ENCODE measurements at regions not wholly inside any gene's neighbourhood (a gene's known extent, or its start where the extent isn't known, plus 50 kb on each side); places are given as distances from the start of the nearest gene placed in this dataset.

GRCh38 chr3:31370681-31371080 is 162.0 kb upstream of the STT3B start:
- H3K4me1 ChIP-seq: peaks cover 15% of the 10 kb centered on the region
- no peaks in the 10 kb centered on the region for H3K36me3 Mint-ChIP-seq
- H3K27me3 ChIP-seq: no peaks in the 10 kb centered on the region
- H4K20me1 ChIP-seq (ENCODE audit: low read depth): no peaks in the 10 kb centered on the region
- H3K79me2 ChIP-seq (ENCODE audit: low read depth): no peaks in the 10 kb centered on the region
- peaks cover 6% of the 10 kb centered on the region for H3K9me3 Mint-ChIP-seq
- DNase-seq (ENCODE audit: low spot score): no peak
- peaks cover 18% of the 10 kb centered on the region for H3K4me1 Mint-ChIP-seq
- TF ChIP-seq CTCF (IDR thresholded peaks at IDR 0.05) (no peak), EZH2phosphoT487 (IDR thresholded peaks at IDR 0.05) (no peak), EZH2 (IDR thresholded peaks at IDR 0.05) (no peak)
- H3K27ac ChIP-seq: no peak overlapping the region
- H3K4me3 ChIP-seq: no peak overlapping the region
- no peaks in the 10 kb centered on the region for H3K9me3 ChIP-seq (ENCODE audit: low read depth)
- H3K9ac ChIP-seq: no peak overlapping the region
- H3K27ac Mint-ChIP-seq: no peak overlapping the region
- H3K36me3 ChIP-seq: no peaks in the 10 kb centered on the region
- H3K4me3 Mint-ChIP-seq: no peak overlapping the region
- no peak overlapping the region for H3K4me2 ChIP-seq
- H3F3A ChIP-seq (ENCODE audit: low read depth): no peaks in the 10 kb centered on the region
- H3K27me3 Mint-ChIP-seq (ENCODE audit: insufficient read depth, low read depth): peaks cover 5% of the 10 kb centered on the region
- no peak overlapping the region for H2AFZ ChIP-seq (replicated peaks)

GRCh38 chr3:31371484-31372177 is 161.1 kb upstream of the STT3B start:
- H2AFZ ChIP-seq (replicated peaks): no peak overlapping the region
- no peaks in the 10 kb centered on the region for H3K9me3 ChIP-seq (ENCODE audit: low read depth)
- TF ChIP-seq CTCF (IDR thresholded peaks at IDR 0.05) (no peak), EZH2phosphoT487 (IDR thresholded peaks at IDR 0.05) (no peak), EZH2 (IDR thresholded peaks at IDR 0.05) (no peak)
- peaks cover 18% of the 10 kb centered on the region for H3K4me1 Mint-ChIP-seq
- no peak overlapping the region for H3K9ac ChIP-seq
- no peak overlapping the region for H3K27ac ChIP-seq
- peaks cover 2% of the 10 kb centered on the region for H3K9me3 Mint-ChIP-seq
- H3F3A ChIP-seq (ENCODE audit: low read depth): no peaks in the 10 kb centered on the region
- H3K79me2 ChIP-seq (ENCODE audit: low read depth): no peaks in the 10 kb centered on the region
- no peaks in the 10 kb centered on the region for H4K20me1 ChIP-seq (ENCODE audit: low read depth)
- no peak overlapping the region for H3K4me3 Mint-ChIP-seq
- peaks cover 5% of the 10 kb centered on the region for H3K27me3 Mint-ChIP-seq (ENCODE audit: insufficient read depth, low read depth)
- no peaks in the 10 kb centered on the region for H3K27me3 ChIP-seq
- no peak overlapping the region for H3K4me3 ChIP-seq
- H3K36me3 Mint-ChIP-seq: no peaks in the 10 kb centered on the region
- no peak overlapping the region for H3K27ac Mint-ChIP-seq
- peak; percentile 18 for DNase-seq (ENCODE audit: low spot score)
- H3K36me3 ChIP-seq: no peaks in the 10 kb centered on the region
- H3K4me2 ChIP-seq: no peak overlapping the region
- peaks cover 15% of the 10 kb centered on the region for H3K4me1 ChIP-seq

GRCh38 chr3:31373681-31374080 is 159.0 kb upstream of the STT3B start:
- Histone ChIP-seq H3K4me3 (no peak overlapping the region), H3K9ac (no peak overlapping the region), H3K9me3 (ENCODE audit: low read depth) (no peaks in the 10 kb centered on the region), H3K4me1 (peaks cover 15% of the 10 kb centered on the region), H3K79me2 (ENCODE audit: low read depth) (no peaks in the 10 kb centered on the region), H4K20me1 (ENCODE audit: low read depth) (no peaks in the 10 kb centered on the region), H3K4me2 (no peak overlapping the region), H3K36me3 (no peaks in the 10 kb centered on the region), H3K27me3 (no peaks in the 10 kb centered on the region), H3K27ac (no peak overlapping the region), H2AFZ (replicated peaks) (no peak overlapping the region), H3F3A (ENCODE audit: low read depth) (no peaks in the 10 kb centered on the region)
- Mint-ChIP-seq H3K27ac (no peak overlapping the region), H3K27me3 (ENCODE audit: insufficient read depth, low read depth) (peaks cover 5% of the 10 kb centered on the region), H3K36me3 (no peaks in the 10 kb centered on the region), H3K9me3 (no peaks in the 10 kb centered on the region), H3K4me1 (peaks cover 21% of the 10 kb centered on the region), H3K4me3 (no peak overlapping the region)
- no peak for DNase-seq (ENCODE audit: low spot score)
- TF ChIP-seq CTCF (IDR thresholded peaks at IDR 0.05) (no peak), EZH2 (IDR thresholded peaks at IDR 0.05) (no peak), EZH2phosphoT487 (IDR thresholded peaks at IDR 0.05) (no peak)

Data from neural progenitor cell (in vitro differentiated cells).